Stimulated activated CD8-positive, alpha-beta memory T cell treated with anti-CD3 and anti-CD28 coated beads, Interleukin-12 subunit alpha, Interleukin-12 subunit beta, amount 100 ng/mL, for 4 hours (primary cell): ENCODE measurements at regions not wholly inside any gene's neighbourhood (a gene's known extent, or its start where the extent isn't known, plus 50 kb on each side); places are given as distances from the start of the nearest gene placed in this dataset.

Experiments
- DNase-seq: peaks from one replicate; pipeline ENCODE4 v3.0.0-alpha.2; 2020; ENCODE audit warnings: low read depth

DNA sequence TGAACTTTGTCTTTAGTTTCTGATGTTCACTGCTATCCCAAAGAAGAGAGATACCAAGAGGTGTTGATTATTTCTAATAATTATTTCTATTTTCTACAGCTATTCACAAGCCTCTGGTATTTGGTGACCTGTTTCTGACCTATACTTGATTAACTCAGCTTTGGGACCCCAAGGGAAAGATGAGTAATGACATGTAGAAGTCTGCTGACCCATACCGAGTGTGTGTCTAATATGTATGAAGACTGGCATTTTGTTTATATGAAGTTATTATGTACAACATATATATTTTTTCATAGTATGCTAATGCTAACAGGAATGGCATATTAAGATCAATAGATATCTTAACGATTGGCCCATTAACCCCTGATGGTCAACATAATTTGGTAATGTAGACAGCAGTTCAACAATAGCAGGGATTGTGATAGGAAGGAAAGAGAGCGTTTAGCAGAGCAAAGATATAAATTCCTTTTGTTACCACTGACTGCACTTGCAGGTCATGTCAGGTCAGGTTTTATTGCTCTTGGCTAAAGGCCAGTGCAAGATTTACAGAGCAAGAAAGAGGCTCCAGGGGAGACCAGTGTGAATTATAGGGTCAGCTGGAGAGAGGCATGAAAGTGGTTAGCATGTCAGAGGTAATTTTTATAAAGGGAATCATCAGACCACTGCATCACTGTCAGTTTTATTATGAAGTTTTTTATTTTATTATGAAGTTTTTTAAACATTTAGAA is 94.7 kb upstream of the DIPK2B start:
- no peak for DNase-seq

DNA sequence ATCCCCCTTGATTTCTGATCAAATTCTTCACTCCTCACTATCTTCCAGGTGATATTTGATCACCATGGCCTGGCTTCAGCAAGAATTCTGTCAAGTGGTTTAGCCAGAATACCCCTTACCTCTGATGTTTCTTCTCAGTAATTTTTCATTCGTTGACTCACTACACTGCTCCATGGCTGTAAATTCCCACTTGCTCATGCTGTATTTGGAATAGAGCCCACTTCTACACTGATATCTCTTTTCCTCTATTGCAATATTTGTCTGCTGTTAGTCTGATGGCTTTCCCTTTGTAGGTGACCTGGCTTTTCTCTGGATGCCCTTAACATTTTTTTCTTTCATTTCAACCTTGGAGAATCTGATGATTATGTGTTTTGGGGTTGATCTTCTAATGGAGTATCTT is 73.9 kb upstream of the DIPK2B start:
- no peak for DNase-seq

DNA sequence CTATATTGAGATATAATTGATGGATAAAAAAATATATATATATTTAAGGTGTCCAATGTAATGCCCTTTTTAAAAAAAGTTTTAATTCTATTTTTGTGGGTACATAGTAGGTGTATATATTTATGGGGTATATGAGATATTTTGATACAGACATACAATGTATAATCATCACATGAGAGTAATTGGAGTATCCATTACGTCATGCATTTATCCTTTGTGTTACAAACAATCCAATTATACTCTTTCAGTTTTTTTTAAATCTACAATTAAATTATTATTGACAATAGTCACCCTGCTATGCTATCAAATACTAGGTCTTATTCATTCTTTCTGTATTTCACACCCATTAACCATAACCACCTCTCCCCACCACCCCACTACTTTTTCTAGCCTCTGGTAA is 66.3 kb upstream of the DIPK2B start:
- DNase-seq = no peak

DNA sequence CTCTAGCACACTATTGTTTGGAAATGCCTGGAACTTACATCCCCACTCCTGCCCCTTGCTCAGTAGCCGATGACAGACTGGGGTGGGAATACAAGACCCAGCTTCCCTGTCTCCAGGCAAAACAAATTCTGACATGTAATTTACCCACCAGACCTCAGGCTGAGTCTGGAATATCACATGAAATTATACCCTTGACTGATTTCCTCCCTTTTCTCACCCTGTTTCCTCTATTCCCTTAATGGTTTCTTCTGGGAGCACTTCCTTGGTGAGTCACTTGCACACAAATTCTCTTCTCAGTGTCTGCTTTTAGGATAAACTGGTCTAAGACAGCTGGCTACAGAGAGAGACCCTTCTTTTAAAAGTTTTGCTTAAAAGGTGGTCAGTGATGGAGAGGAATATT is 65.8 kb upstream of the DIPK2B start:
- no peak for DNase-seq

DNA sequence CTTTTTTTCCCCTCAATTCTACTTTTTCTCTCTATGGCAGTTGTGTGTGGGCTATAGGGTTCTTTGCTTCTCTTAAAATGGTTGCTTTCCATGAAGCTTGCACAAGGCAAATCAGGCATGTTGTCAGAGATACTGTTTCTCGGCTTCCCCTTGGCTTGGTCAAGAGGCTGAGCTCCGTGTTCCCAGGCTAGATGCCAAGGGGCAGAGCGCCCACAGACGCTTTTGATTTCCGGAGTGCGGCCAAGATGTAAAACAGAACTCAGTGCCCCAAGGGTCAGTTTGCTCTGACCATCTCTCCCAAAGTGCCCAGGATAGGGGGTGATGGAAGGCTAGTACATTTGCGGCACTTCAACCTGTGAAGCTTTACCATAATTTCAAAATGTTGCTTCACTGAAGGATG is 64.2 kb upstream of the DIPK2B start:
- no peak for DNase-seq

DNA sequence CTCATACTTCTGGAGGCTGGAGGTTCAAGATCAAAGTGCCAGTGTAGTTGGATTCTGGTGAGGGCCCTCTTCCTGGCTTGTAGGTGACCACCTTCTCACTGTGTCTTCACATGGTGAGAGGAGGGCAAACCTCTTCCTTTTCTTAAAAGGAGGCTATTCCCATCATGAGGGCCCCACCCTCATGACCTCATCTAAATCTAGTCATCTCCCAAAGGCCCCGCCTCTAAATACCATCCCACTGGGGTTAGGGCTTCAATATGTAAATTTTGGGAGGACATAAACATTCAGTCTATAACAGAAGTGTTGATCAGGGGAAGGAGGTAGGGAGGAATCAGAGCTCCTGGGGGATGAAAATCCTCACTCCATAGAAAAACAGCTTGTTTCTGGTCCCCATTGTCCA is 60.8 kb upstream of the DIPK2B start:
- no peak for DNase-seq

DNA sequence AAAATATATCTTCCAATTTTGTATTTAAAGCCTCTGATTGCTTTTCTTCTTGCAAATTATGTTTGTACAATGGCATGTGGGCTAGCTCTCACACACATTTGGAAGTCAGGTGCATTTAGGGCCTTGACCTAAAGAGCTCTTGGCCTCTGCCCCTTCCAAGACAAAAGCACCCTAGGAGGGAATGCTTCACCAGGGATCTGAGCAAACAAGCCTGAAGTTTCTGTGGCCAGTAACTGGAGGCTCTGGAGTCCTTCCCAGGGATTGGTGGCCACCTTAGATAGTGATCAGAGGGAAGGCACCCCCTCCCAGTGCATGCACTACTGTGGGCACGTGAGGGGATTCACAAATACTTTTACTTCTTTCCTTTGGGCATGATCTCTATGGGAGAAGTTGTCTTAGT is 60.3 kb upstream of the DIPK2B start:
- no peak for DNase-seq

DNA sequence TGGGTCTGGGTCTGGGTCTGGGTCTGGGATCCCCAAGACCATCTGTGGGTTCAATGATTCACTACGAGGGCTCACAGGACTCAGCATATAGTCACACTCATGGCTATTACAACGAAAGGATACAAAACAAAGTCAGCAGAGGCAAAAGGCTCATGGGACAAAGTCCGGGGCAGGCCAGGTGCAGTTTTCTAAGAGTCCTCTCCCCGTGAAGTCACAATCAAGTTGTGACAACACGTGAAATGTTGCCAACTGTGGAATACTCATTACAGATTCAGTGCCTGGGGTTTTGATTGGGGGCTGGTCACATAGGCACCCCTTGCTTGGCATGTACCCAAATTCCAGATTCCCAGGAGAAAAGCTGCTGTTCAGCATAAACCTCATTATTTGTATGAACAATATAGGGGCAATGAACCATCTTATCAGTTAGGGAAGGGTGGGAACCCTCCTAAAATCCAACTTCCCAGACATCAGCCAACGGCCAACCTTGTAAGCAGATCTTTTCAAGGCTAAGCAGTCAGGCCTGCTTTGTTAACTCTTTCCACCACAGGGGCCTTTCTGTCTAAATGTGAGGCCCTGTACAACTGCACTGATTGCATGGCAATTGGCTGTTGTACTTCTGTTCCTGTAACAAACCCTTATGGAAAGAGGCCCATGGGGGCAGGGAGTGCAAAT is 58.2 kb upstream of the DIPK2B start:
- DNase-seq = no peak
